ENCODE measurements at regions not wholly inside any gene's neighbourhood (a gene's known extent, or its start where the extent isn't known, plus 50 kb on each side); places are given as distances from the start of the nearest gene placed in this dataset.
"Not testable (repeated sequence)": the region's sequence is repeated elsewhere in the genome, so short reads cannot be mapped to it uniquely, and the experiment has no call there.

DNA sequence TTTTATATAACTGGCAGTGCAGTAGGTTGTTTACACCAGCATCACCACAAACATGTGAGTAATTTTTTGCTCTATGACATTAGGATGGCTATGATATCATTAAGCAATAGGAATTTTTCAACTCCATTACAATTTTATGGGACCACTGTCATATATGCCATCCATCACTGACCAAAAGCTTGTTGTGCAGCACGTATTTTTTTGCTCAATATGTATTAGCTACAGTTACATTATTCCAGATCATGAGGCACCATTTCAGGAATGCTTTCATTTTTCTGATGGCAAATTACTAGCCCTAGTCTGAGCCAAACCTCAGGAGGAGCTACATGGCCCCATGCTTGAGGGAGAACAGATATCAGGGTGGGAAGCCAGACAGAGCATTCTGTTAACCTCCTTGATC lies 56.8 kb upstream of the DCLK2 start:
- no peak for TF ChIP-seq SPI1 (IDR thresholded peaks at IDR 0.05; ENCODE audit: low read depth, low read length)
- TF ChIP-seq POLR2AphosphoS5 (IDR thresholded peaks at IDR 0.05; ENCODE audit: low read depth, low read length) = no peak
- TF ChIP-seq TAF1 (IDR thresholded peaks at IDR 0.05; ENCODE audit: low read depth, low read length) = no peak
- no peak for TF ChIP-seq POU2F2 (IDR thresholded peaks at IDR 0.05; ENCODE audit: low read depth, low read length)
- no peak for TF ChIP-seq POLR2A (IDR thresholded peaks at IDR 0.05; ENCODE audit: low read depth, low read length)
- no peak for TF ChIP-seq PAX5 (IDR thresholded peaks at IDR 0.05; ENCODE audit: insufficient read depth, low read length, severe bottlenecking)
- FAIRE-seq (no peak), DNase-seq (ENCODE audit: insufficient read length, low spot score) (no peak)

DNA sequence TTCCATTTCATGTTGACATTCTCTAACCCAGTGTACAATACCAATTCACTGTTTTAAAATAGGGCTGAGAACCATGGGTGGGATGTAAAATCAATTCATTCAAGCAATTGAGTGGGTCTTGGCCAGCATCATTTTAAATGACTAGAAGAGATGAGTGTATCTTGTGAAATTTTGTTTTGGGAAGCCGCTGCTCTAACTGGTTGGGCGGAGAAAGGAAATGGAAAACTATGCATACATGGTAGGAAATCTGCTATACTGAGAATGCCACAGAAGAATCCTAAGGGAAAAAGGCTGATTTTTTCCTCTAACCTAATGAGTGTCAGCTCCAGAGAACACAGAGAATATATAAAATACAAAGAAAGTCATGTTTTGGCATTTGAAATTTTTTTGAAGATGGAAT lies 54.8 kb upstream of the DCLK2 start:
- no peak for TF ChIP-seq POLR2A (IDR thresholded peaks at IDR 0.05; ENCODE audit: low read depth, low read length)
- TF ChIP-seq TAF1 (IDR thresholded peaks at IDR 0.05; ENCODE audit: low read depth, low read length) = no peak
- no peak for TF ChIP-seq SPI1 (IDR thresholded peaks at IDR 0.05; ENCODE audit: low read depth, low read length)
- no peak for TF ChIP-seq POLR2AphosphoS5 (IDR thresholded peaks at IDR 0.05; ENCODE audit: low read depth, low read length)
- no peak for TF ChIP-seq PAX5 (IDR thresholded peaks at IDR 0.05; ENCODE audit: insufficient read depth, low read length, severe bottlenecking)
- no peak for TF ChIP-seq POU2F2 (IDR thresholded peaks at IDR 0.05; ENCODE audit: low read depth, low read length)
- no peak for FAIRE-seq
- no peak for DNase-seq (ENCODE audit: insufficient read length, low spot score)

DNA sequence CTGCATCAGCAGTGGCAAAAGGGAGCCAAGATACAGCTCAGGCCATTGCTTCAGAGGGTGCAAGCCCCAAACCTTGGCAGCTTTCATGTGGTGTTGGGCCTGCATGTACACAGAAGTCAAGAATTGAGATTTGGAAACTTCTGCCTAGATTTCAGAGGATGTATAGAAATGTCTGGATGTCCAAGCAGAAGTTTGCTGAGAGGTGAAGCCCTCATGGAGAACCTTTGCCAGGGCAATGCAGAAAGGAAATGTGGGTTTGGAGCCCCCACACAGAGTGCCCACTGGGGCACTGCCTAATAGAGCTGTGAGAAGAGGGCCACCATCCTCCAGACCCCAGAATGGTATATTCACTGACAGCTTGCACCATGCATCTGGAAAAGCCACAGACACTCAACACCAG lies 51.3 kb upstream of the DCLK2 start:
- DNase-seq (ENCODE audit: insufficient read length, low spot score); FAIRE-seq: not testable (repeated sequence)

All from GM12891 (cell line).